ENCODE measurements at regions not wholly inside any gene's neighbourhood (a gene's known extent, or its start where the extent isn't known, plus 50 kb on each side); places are given as distances from the start of the nearest gene placed in this dataset.

DNA sequence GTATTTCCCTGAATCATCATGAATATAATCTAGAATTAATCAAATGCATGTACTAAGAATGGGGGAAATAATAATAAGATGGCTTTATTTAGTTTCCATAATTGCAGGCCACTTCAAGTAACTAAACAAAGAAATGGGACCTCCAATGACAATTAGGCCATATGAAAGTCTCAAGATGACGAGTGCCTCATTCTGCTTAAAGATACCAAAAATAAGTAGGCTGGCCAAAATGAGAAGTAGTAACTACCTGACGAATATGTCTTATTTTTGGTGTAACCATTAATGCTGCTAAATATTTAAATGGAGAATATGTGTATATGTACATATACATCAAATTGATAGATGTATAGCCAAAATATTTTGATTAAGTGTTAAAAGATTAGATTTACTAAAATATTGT, 932.6 kb downstream of the EPHA3 start:
- no peaks in the 10 kb centered on the region for H4K20me1 ChIP-seq (ENCODE audit: insufficient read depth)
- TF ChIP-seq, protein P1, sequence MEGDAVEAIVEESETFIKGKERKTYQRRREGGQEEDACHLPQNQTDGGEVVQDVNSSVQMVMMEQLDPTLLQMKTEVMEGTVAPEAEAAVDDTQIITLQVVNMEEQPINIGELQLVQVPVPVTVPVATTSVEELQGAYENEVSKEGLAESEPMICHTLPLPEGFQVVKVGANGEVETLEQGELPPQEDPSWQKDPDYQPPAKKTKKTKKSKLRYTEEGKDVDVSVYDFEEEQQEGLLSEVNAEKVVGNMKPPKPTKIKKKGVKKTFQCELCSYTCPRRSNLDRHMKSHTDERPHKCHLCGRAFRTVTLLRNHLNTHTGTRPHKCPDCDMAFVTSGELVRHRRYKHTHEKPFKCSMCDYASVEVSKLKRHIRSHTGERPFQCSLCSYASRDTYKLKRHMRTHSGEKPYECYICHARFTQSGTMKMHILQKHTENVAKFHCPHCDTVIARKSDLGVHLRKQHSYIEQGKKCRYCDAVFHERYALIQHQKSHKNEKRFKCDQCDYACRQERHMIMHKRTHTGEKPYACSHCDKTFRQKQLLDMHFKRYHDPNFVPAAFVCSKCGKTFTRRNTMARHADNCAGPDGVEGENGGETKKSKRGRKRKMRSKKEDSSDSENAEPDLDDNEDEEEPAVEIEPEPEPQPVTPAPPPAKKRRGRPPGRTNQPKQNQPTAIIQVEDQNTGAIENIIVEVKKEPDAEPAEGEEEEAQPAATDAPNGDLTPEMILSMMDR (conservative IDR thresholded peaks at IDR 0.05; ENCODE audit: low read depth, low read length) = no peak
- no peak overlapping the region for H3K4me3 ChIP-seq (IDR thresholded peaks at IDR 0.05; ENCODE audit: insufficient read depth, low read depth, low read length)
- H3K9ac ChIP-seq = no peak overlapping the region
- H3K79me2 ChIP-seq (ENCODE audit: insufficient read depth, low read depth) = no peaks in the 10 kb centered on the region
- H3K27me3 ChIP-seq (ENCODE audit: insufficient read depth, low read depth) = no peaks in the 10 kb centered on the region
- no peak overlapping the region for H3K27ac ChIP-seq
- H3K4me2 ChIP-seq = no peak overlapping the region
- no peaks in the 10 kb centered on the region for H3K36me3 ChIP-seq (ENCODE audit: insufficient read depth)
- no peak overlapping the region for H2AFZ ChIP-seq (ENCODE audit: low read depth)
- peaks cover 7% of the 10 kb centered on the region for H3K4me1 ChIP-seq (ENCODE audit: low read depth, poor library complexity, severe bottlenecking)

DNA sequence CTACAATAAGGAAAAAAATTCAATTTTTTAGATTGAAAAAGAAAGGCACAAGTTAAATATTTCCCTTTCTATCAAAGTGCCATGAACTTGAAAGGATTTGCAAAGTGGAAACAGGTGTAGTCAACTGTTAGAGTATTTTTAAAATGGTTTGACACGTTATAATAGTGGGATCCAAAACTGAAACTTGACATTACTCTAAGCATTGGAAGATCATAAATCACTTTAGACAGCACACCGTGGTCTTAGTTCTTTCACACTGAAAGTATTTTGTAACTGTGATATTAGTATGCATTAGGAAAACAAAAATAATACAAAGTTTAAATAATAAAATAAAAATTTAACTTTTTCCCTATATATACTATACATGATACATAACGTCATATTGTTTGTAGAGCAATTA, 933.1 kb downstream of the EPHA3 start:
- Histone ChIP-seq H3K27ac (no peak overlapping the region), H3K4me2 (no peak overlapping the region), H3K9ac (no peak overlapping the region), H4K20me1 (ENCODE audit: insufficient read depth) (no peaks in the 10 kb centered on the region), H3K4me1 (ENCODE audit: low read depth, poor library complexity, severe bottlenecking) (peaks cover 7% of the 10 kb centered on the region), H3K4me3 (IDR thresholded peaks at IDR 0.05; ENCODE audit: insufficient read depth, low read depth, low read length) (no peak overlapping the region), H3K36me3 (ENCODE audit: insufficient read depth) (no peaks in the 10 kb centered on the region), H3K27me3 (ENCODE audit: insufficient read depth, low read depth) (no peaks in the 10 kb centered on the region), H2AFZ (ENCODE audit: low read depth) (no peak overlapping the region), H3K79me2 (ENCODE audit: insufficient read depth, low read depth) (no peaks in the 10 kb centered on the region)
- TF ChIP-seq, protein P1 (conservative IDR thresholded peaks at IDR 0.05; ENCODE audit: low read depth, low read length) = no peak

DNA sequence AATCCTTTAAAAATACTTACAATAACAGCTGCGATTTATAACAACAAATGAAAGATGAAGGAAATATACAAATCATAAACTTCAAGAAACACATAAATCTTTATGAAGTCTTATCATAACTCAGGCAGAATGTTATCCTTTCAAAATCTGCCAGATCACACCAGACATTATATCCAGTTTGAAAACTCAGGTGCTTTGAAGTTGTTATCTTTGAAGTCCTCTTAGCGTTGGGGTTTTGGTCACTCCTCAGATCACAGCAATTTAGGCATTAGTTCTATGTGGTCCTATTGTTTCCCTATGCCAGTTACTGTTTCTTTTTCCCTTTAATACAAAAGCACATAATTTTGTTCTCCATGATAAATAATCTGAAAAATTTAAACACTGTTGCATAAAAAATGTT, 934.6 kb downstream of the EPHA3 start:
- Histone ChIP-seq H4K20me1 (ENCODE audit: insufficient read depth) (no peaks in the 10 kb centered on the region), H3K27ac (no peak overlapping the region), H3K36me3 (ENCODE audit: insufficient read depth) (no peaks in the 10 kb centered on the region), H3K79me2 (ENCODE audit: insufficient read depth, low read depth) (no peaks in the 10 kb centered on the region), H3K9ac (no peak overlapping the region), H3K4me1 (ENCODE audit: low read depth, poor library complexity, severe bottlenecking) (peaks cover 7% of the 10 kb centered on the region), H2AFZ (ENCODE audit: low read depth) (no peak overlapping the region), H3K27me3 (ENCODE audit: insufficient read depth, low read depth) (no peaks in the 10 kb centered on the region), H3K4me2 (no peak overlapping the region), H3K4me3 (IDR thresholded peaks at IDR 0.05; ENCODE audit: insufficient read depth, low read depth, low read length) (no peak overlapping the region)
- TF ChIP-seq, protein P1 (conservative IDR thresholded peaks at IDR 0.05; ENCODE audit: low read depth, low read length) = no peak

DNA sequence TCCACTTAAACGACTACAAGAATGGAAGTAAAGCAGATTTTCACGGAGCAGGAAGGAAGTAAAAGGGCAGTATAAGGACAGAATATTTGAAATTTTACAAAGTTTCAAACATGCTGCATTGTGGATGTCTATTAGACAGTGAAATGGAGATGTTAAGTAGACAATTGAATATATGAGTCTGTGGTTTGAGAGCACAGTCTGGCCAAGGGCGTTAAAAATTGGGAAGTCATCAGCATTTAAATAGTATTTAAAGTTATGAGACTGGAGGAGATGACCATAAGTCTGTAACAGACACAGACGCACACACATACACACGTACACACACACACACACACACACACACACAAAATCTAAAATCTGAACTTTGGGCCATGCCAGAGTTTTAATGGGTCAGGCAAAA, 935.9 kb downstream of the EPHA3 start:
- Histone ChIP-seq H3K4me3 (IDR thresholded peaks at IDR 0.05; ENCODE audit: insufficient read depth, low read depth, low read length) (no peak overlapping the region), H3K9ac (no peak overlapping the region), H4K20me1 (ENCODE audit: insufficient read depth) (no peaks in the 10 kb centered on the region), H2AFZ (ENCODE audit: low read depth) (no peak overlapping the region), H3K27me3 (ENCODE audit: insufficient read depth, low read depth) (no peaks in the 10 kb centered on the region), H3K27ac (no peak overlapping the region), H3K79me2 (ENCODE audit: insufficient read depth, low read depth) (no peaks in the 10 kb centered on the region), H3K4me1 (ENCODE audit: low read depth, poor library complexity, severe bottlenecking) (peaks cover 7% of the 10 kb centered on the region), H3K36me3 (ENCODE audit: insufficient read depth) (no peaks in the 10 kb centered on the region), H3K4me2 (no peak overlapping the region)
- TF ChIP-seq, protein P1 (conservative IDR thresholded peaks at IDR 0.05; ENCODE audit: low read depth, low read length) = no peak

All from KMS-11 (cell line).